Gastroesophageal sphincter (tissue), 3 donors: ENCODE measurements at regions not wholly inside any gene's neighbourhood (a gene's known extent, or its start where the extent isn't known, plus 50 kb on each side); places are given as distances from the start of the nearest gene placed in this dataset.

Experiments
- CTCF ChIP-seq, 4 experiments: fragments of 200-600 bp in 2 of 4; fragments of 450-650 bp in 2 of 4; sonication (generic) in 1 of 4; IDR thresholded peaks; one replicate each; pipeline ENCODE4 v1.5.1; 2017 to 2019; ENCODE audit warnings: antibody characterized with exemption in 4 of 4, mild to moderate bottlenecking in 2 of 4, moderate library complexity in 2 of 4
- EP300 ChIP-seq: sonication (generic); formaldehyde crosslinking; IDR thresholded peaks from one replicate; pipeline ENCODE4 v1.6.1; 2017; ENCODE audit warnings: antibody characterized with exemption, mild to moderate bottlenecking

- no peak for TF ChIP-seq CTCF (IDR thresholded peaks at IDR 0.05)
- no peak for TF ChIP-seq EP300
Measured at GRCh38 chr16:21338537-21339268, 60.6 kb upstream of the CRYM start.
